HG03045 (cell line): ENCODE measurements at regions not wholly inside any gene's neighbourhood (a gene's known extent, or its start where the extent isn't known, plus 50 kb on each side); places are given as distances from the start of the nearest gene placed in this dataset.

Source experiments
- ATAC-seq: cut with Tn5 transposase; IDR thresholded peaks from one replicate; pipeline ENCODE4 v1.9.1; 2021; ENCODE audit warnings: mild to moderate bottlenecking, moderate library complexity; ENCODE audit not compliant: unreplicated experiment

GRCh38 chrX:4373791-4374190 lies 660.3 kb upstream of the PRKX start:
- no peak for ATAC-seq

- no peak for ATAC-seq
These were observed 645.1 kb upstream of the PRKX start for GRCh38 chrX:4358577-4358976.

GRCh38 chrX:4322916-4323315 lies 609.5 kb upstream of the PRKX start:
- no peak for ATAC-seq

- no peak for ATAC-seq
These were observed 607.0 kb upstream of the PRKX start for GRCh38 chrX:4320436-4320947.

- ATAC-seq: no peak
These were observed 602.4 kb upstream of the PRKX start for GRCh38 chrX:4315891-4316290.

- no peak for ATAC-seq
These were observed 601.1 kb upstream of the PRKX start for GRCh38 chrX:4314586-4314985.

GRCh38 chrX:4277122-4277521 lies 563.7 kb upstream of the PRKX start:
- ATAC-seq: no peak

- ATAC-seq: no peak
These were observed 555.2 kb upstream of the PRKX start for GRCh38 chrX:4268676-4269075.

GRCh38 chrX:4265036-4265435 lies 551.6 kb upstream of the PRKX start:
- ATAC-seq: no peak

GRCh38 chrX:4263030-4263803 lies 549.8 kb upstream of the PRKX start:
- no peak for ATAC-seq

GRCh38 chrX:4253092-4253491 lies 539.6 kb upstream of the PRKX start:
- no peak for ATAC-seq

GRCh38 chrX:4249401-4249800 lies 536.0 kb upstream of the PRKX start:
- no peak for ATAC-seq

GRCh38 chrX:4243759-4244158 lies 530.3 kb upstream of the PRKX start:
- no peak for ATAC-seq

GRCh38 chrX:4240541-4241194 lies 527.2 kb upstream of the PRKX start:
- no peak for ATAC-seq

- no peak for ATAC-seq
These were observed 526.4 kb upstream of the PRKX start for GRCh38 chrX:4239650-4240540.

GRCh38 chrX:4238916-4239315 lies 525.5 kb upstream of the PRKX start:
- ATAC-seq: no peak

GRCh38 chrX:4225086-4225485 lies 511.6 kb upstream of the PRKX start:
- ATAC-seq: no peak

GRCh38 chrX:4206941-4207340 lies 493.5 kb upstream of the PRKX start:
- no peak for ATAC-seq

- ATAC-seq: no peak
These were observed 484.5 kb upstream of the PRKX start for GRCh38 chrX:4197971-4198370.

GRCh38 chrX:4193500-4194155 lies 480.2 kb upstream of the PRKX start:
- ATAC-seq: no peak

GRCh38 chrX:4186331-4186730 lies 472.9 kb upstream of the PRKX start:
- no peak for ATAC-seq
